Osteoblast (primary cell): ENCODE measurements at regions not wholly inside any gene's neighbourhood (a gene's known extent, or its start where the extent isn't known, plus 50 kb on each side); places are given as distances from the start of the nearest gene placed in this dataset.

Experiments
- DNase-seq: peaks from one replicate; pipeline ENCODE4 v3.0.0; 2011; ENCODE audit warnings: low spot score, mixed read lengths; ENCODE audit not compliant: insufficient read length; ENCODE audit errors: missing footprints
- H2AFZ ChIP-seq: 2 replicates; pipeline ENCODE4 v1.6.0; 2011; ENCODE audit warnings: mild to moderate bottlenecking, low read length
- H3K27ac ChIP-seq: 2 replicates; pipeline ENCODE4 v1.5.1; 2011; ENCODE audit warnings: mild to moderate bottlenecking, low read depth, low read length, moderate library complexity
- H3K27me3 ChIP-seq: 2 replicates; pipeline ENCODE4 v1.6.0; 2012; ENCODE audit warnings: mild to moderate bottlenecking, control low read depth, inconsistent platforms, low read length, moderate library complexity; ENCODE audit not compliant: insufficient read depth
- H3K36me3 ChIP-seq: 2 replicates; pipeline ENCODE4 v1.5.1; 2011; ENCODE audit warnings: mild to moderate bottlenecking, low read length, control low read depth, moderate library complexity; ENCODE audit not compliant: insufficient read depth
- H3K4me1 ChIP-seq: 2 replicates; pipeline ENCODE4 v1.5.1; 2011; ENCODE audit warnings: mild to moderate bottlenecking, low read length, control low read depth, moderate library complexity; ENCODE audit not compliant: insufficient read depth
- H3K4me2 ChIP-seq: 2 replicates; pipeline ENCODE4 v1.6.0; 2011; ENCODE audit warnings: mild to moderate bottlenecking, low read length; ENCODE audit not compliant: insufficient read depth
- H3K4me3 ChIP-seq: fragments of 200-600 bp; sonication (generic); 3 replicates; pipeline ENCODE4 v1.5.1; 2012; ENCODE audit warnings: mild to moderate bottlenecking, low read length, inconsistent platforms; ENCODE audit not compliant: insufficient read depth
- H3K79me2 ChIP-seq: 2 replicates; pipeline ENCODE4 v1.6.0; 2012; ENCODE audit warnings: mild to moderate bottlenecking, low read length, control low read depth, inconsistent platforms; ENCODE audit not compliant: insufficient read depth
- H3K9me3 ChIP-seq: 2 replicates; pipeline ENCODE4 v1.5.1; 2011; ENCODE audit warnings: low read depth, low read length, control low read depth
- H4K20me1 ChIP-seq: 2 replicates; pipeline ENCODE4 v1.6.0; 2012; ENCODE audit warnings: mild to moderate bottlenecking, low read length, control low read depth; ENCODE audit not compliant: insufficient read depth
- TF ChIP-seq, protein P1 (sequence below): IDR thresholded peaks from 2 replicates; pipeline ENCODE4 v1.5.1; 2011; ENCODE audit warnings: mild to moderate bottlenecking, low read depth, low read length, moderate library complexity; ENCODE audit errors: extremely low read depth

GRCh38 chr12:47458279-47458678, 247.6 kb downstream of the RPAP3 start:
- H3K27ac ChIP-seq: no peak overlapping the region
- no peaks in the 10 kb centered on the region for H3K79me2 ChIP-seq
- H3K4me2 ChIP-seq: no peak overlapping the region
- H4K20me1 ChIP-seq: no peaks in the 10 kb centered on the region
- DNase-seq: peak; percentile 4
- H3K4me1 ChIP-seq: no peaks in the 10 kb centered on the region
- H3K36me3 ChIP-seq: no peaks in the 10 kb centered on the region
- H3K4me3 ChIP-seq: no peak overlapping the region
- no peak overlapping the region for H2AFZ ChIP-seq
- TF ChIP-seq, protein P1, sequence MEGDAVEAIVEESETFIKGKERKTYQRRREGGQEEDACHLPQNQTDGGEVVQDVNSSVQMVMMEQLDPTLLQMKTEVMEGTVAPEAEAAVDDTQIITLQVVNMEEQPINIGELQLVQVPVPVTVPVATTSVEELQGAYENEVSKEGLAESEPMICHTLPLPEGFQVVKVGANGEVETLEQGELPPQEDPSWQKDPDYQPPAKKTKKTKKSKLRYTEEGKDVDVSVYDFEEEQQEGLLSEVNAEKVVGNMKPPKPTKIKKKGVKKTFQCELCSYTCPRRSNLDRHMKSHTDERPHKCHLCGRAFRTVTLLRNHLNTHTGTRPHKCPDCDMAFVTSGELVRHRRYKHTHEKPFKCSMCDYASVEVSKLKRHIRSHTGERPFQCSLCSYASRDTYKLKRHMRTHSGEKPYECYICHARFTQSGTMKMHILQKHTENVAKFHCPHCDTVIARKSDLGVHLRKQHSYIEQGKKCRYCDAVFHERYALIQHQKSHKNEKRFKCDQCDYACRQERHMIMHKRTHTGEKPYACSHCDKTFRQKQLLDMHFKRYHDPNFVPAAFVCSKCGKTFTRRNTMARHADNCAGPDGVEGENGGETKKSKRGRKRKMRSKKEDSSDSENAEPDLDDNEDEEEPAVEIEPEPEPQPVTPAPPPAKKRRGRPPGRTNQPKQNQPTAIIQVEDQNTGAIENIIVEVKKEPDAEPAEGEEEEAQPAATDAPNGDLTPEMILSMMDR: no peak
- no peaks in the 10 kb centered on the region for H3K9me3 ChIP-seq
- H3K27me3 ChIP-seq: peaks cover 12% of the 10 kb centered on the region

- no peak for DNase-seq
- no peaks in the 10 kb centered on the region for H3K9me3 ChIP-seq
- no peak overlapping the region for H3K4me2 ChIP-seq
- H3K79me2 ChIP-seq: no peaks in the 10 kb centered on the region
- TF ChIP-seq, protein P1: no peak
- no peaks in the 10 kb centered on the region for H4K20me1 ChIP-seq
- H3K4me3 ChIP-seq: no peak overlapping the region
- H3K27ac ChIP-seq: no peak overlapping the region
- no peak overlapping the region for H2AFZ ChIP-seq
- H3K27me3 ChIP-seq: peaks cover 16% of the 10 kb centered on the region
- no peaks in the 10 kb centered on the region for H3K36me3 ChIP-seq
- H3K4me1 ChIP-seq: no peaks in the 10 kb centered on the region
These were observed 256.0 kb downstream of the RPAP3 start for GRCh38 chr12:47449797-47450196.

DNA sequence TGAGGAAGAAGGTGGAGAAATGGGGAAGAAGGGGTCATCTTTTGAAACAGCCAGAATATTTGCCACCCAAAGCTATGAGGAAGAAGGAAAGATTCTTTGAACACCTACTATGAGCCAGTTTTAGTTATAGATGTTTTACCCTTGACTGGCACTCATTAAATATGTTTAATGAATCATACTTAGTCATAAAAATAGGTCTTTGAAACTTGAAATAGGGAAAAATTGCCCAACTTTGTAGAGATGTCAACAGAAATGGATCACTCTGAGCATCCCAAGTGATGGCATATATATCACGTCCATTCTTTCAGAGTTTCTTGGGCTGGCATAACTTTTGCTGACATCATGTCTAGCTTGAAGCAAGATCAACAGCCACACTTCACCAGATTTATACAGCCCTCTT, 263.5 kb downstream of the RPAP3 start:
- Histone ChIP-seq H3K36me3 (no peaks in the 10 kb centered on the region), H3K4me1 (no peaks in the 10 kb centered on the region), H3K27ac (no peak overlapping the region), H3K79me2 (no peaks in the 10 kb centered on the region), H4K20me1 (no peaks in the 10 kb centered on the region), H3K9me3 (no peaks in the 10 kb centered on the region), H3K27me3 (no peaks in the 10 kb centered on the region), H2AFZ (no peak overlapping the region), H3K4me2 (no peak overlapping the region), H3K4me3 (no peak overlapping the region)
- TF ChIP-seq, protein P1: no peak
- no peak for DNase-seq

DNA sequence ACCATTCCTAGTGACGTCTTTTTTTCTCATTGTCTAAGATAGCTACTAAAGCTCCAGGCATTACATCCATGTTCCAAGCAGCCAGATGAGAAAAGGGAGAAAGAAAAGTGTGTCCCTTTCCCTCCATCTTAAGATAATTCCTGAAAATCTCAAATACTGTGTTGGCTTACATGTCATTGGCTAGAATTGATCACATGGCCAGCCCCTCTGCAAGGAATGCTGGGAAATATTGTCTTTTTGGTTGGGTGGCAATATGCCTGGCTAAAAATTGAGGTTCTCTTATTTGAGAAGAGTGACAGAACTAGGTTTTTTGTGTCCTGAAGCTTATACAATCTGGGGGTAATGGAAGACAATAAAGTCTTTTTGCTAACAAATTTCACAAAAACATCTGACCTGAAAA, 264.3 kb downstream of the RPAP3 start:
- Histone ChIP-seq H3K4me3 (no peak overlapping the region), H4K20me1 (no peaks in the 10 kb centered on the region), H3K27me3 (no peaks in the 10 kb centered on the region), H3K36me3 (no peaks in the 10 kb centered on the region), H3K27ac (no peak overlapping the region), H3K4me2 (no peak overlapping the region), H2AFZ (no peak overlapping the region), H3K79me2 (no peaks in the 10 kb centered on the region), H3K4me1 (no peaks in the 10 kb centered on the region), H3K9me3 (no peaks in the 10 kb centered on the region)
- DNase-seq: no peak
- TF ChIP-seq, protein P1: no peak
